Large intestine (tissue), 3 donors: ENCODE measurements at regions not wholly inside any gene's neighbourhood (a gene's known extent, or its start where the extent isn't known, plus 50 kb on each side); places are given as distances from the start of the nearest gene placed in this dataset.

Experiments
- DNase-seq, 2 donors: peaks; one replicate each; pipeline versions ENCODE4 v3.0.0 to v3.0.0-alpha.2; 2013
- H3K27ac ChIP-seq: one replicate; pipeline ENCODE4 v1.5.1; 2013; ENCODE audit warnings: low read length
- H3K27me3 ChIP-seq: 2 replicates; pipeline ENCODE4 v1.6.1; 2013; ENCODE audit warnings: low read length; ENCODE audit not compliant: control insufficient read depth, insufficient read depth
- H3K36me3 ChIP-seq: 2 replicates; pipeline ENCODE4 v1.6.1; 2013; ENCODE audit warnings: low read length; ENCODE audit not compliant: control insufficient read depth, insufficient read depth
- H3K4me1 ChIP-seq: one replicate; pipeline ENCODE4 v1.6.1; 2013; ENCODE audit warnings: low read length; ENCODE audit not compliant: control insufficient read depth, insufficient read depth
- H3K4me3 ChIP-seq: one replicate; pipeline ENCODE4 v1.5.1; 2013; ENCODE audit warnings: low read length
- H3K9me3 ChIP-seq: one replicate; pipeline ENCODE4 v1.6.1; 2013; ENCODE audit warnings: mild to moderate bottlenecking, low read depth, low read length, moderate library complexity; ENCODE audit not compliant: control insufficient read depth
- WGBS: methylation state at CpG from one replicate; pipeline ENCODE4 v1.1.5; 2013; ENCODE audit warnings: low lambda C conversion rate; ENCODE audit not compliant: insufficient coverage; 5-methylcytosine and 5-hydroxymethylcytosine counted together

DNA sequence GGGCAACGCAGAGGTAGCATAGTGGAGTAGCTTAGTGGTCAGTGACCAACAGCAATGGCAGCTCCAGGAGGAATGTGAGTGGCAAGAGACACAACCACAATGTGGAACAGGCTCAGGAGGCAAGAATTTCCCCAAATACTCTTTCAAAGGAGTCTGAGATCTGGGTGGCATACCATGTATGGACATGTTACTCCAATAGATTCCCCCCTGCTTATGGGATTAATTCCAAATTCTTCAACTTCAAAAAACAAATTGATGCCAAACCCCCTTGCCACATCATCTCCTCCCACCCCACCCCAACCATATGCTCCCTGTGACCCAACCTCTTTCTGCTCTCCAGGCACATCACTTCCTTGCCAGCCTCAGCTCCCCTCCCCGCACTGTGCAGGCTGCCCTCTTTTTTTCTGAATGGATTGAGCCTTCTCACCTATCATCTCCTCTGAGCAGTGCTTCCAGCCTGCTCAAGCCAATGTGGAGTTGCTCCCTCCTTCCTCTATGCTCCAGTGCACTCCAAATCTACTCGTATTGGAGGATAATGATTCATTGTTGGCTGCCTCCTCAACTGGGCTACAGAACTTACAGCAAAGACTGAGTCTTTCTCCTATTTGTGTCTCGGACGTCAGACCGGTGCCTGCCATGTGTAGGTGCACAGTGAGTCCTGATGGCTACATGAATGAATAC is 93.0 kb upstream of the CEP85L start:
- Histone ChIP-seq H3K4me1 (no peaks in the 10 kb centered on the region), H3K27me3 (no peaks in the 10 kb centered on the region), H3K9me3 (no peaks in the 10 kb centered on the region), H3K36me3 (no peaks in the 10 kb centered on the region), H3K4me3 (no peak overlapping the region), H3K27ac (no peak overlapping the region)
- no CpG with 5 or more reads among the region's 6 CpGs for WGBS
- no peak for DNase-seq

DNA sequence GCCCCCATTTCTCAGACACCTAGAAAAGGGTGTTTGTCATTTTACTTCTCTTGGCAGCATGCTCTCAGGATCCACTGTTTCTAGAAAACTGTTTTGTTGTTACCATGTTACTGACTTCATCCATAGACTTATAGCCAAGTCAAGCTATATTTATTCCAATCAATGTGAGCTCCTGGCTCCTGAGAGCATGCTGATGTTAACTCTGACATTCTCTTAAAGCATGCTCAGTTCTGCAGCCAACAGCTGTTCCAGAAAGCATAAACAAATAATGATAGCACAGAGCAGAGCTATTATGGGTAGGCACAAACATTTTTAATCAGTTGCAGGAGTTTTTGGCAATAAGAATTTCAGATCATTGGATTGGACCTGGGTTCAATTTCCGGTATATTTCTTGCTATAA is 92.4 kb upstream of the CEP85L start:
- no peaks in the 10 kb centered on the region for H3K27me3 ChIP-seq
- no peak for DNase-seq
- no peaks in the 10 kb centered on the region for H3K36me3 ChIP-seq
- WGBS: no CpG with 5 or more reads among the region's 1 CpG
- no peak overlapping the region for H3K27ac ChIP-seq
- no peak overlapping the region for H3K4me3 ChIP-seq
- no peaks in the 10 kb centered on the region for H3K9me3 ChIP-seq
- no peaks in the 10 kb centered on the region for H3K4me1 ChIP-seq

DNA sequence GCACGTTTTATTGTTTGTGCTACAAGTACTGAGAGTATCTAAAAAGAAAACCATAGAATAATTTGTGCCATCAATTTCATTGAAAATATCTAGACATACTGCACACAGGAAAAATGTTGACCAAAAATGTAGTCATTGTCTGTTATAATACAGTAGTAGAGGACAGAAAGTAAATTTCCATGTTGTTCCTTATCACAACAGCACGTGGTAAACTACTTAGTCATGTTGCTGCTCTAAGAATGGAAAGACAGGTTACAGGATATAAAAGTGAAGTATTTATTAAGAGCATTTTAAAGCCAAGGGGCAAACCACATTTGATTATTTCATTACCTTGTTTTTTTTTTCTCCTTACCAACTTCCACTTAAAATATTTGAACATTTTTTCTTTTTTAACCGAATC is 89.0 kb upstream of the CEP85L start:
- Histone ChIP-seq H3K27me3 (no peaks in the 10 kb centered on the region), H3K27ac (no peak overlapping the region), H3K36me3 (no peaks in the 10 kb centered on the region), H3K4me1 (no peaks in the 10 kb centered on the region), H3K4me3 (no peak overlapping the region), H3K9me3 (no peaks in the 10 kb centered on the region)
- no peak for DNase-seq
- 72% methylated on average over 2 of the region's 3 CpGs for WGBS

DNA sequence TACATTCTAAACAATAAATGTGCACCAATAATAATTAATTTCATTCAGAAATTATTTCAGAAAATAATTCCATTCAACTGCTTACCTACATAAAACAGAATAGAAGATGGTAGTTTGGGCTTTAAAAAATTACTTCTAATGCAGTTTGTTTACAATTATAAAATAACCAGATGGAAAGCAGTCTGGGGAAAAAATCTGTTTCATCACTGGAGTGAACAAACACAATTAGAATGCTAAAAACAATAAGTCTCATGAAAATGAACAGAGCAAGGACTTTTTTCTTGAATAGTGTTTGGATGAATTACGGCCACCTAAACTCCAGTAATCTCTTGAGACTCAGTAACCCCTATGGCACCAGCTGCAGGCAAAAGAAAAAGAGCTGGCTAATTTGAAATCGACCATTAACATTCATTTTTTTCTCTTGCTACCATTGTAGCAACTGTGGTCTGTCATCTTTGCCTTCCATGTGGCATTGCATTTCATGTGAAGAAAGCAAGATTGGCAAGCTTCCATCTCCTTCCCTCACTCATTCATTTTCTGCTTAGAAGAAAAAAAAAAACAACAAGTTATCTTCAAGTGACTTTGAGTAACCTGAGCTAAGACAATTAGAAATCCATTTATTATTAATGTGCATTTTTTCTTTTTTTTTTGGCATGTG is 88.4 kb upstream of the CEP85L start:
- Histone ChIP-seq H3K9me3 (no peaks in the 10 kb centered on the region), H3K27me3 (no peaks in the 10 kb centered on the region), H3K4me1 (no peaks in the 10 kb centered on the region), H3K36me3 (no peaks in the 10 kb centered on the region), H3K27ac (no peak overlapping the region), H3K4me3 (no peak overlapping the region)
- 83% methylated on average over 1 of the region's 2 CpGs for WGBS
- no peak for DNase-seq

DNA sequence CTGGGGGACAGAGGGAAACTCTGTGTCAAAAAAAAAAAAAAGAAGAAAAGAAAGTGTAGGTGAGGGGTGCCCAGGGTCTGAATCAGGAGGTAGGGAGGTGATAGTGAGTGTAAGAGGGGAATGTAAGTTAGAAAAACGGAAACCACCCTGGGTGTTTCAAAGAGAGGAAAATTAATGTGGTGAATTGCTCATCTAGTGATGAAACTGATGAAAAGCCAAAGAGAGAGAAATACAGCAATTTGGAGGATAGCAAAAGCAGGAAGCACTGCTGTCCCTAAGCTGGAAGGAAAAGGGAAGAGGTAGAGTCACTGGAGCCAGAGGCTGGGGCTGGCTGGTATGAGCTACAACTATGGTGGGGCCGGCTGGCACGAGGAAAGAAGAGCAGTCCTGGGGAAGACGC is 85.0 kb upstream of the CEP85L start:
- Histone ChIP-seq H3K4me1 (no peaks in the 10 kb centered on the region), H3K27me3 (no peaks in the 10 kb centered on the region)
- 80% methylated on average over 1 of the region's 4 CpGs for WGBS

DNA sequence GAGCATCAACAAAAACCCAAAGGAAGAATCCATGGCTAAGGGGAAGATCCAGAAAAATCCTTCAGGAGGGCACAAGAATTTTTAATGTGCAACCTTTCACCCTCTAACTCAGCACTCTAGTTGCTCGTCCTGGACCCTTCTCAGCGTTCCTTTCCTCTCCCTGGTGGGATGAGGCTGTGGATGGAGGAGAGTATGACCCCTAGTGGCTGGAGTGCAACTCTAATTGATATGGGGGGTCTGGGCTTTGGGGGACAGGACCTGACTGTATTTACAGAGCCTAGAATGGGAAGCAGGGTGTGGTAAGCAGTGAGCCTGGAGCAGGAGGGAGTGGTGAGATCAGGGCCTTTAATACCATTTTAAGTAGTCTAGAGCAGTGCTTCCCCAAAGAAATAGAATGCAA is 83.9 kb upstream of the CEP85L start:
- WGBS: 40% methylated on average over 1 of the region's 2 CpGs
- Histone ChIP-seq H3K27me3 (no peaks in the 10 kb centered on the region), H3K4me3 (no peak overlapping the region), H3K4me1 (no peaks in the 10 kb centered on the region), H3K27ac (no peak overlapping the region), H3K9me3 (no peaks in the 10 kb centered on the region), H3K36me3 (no peaks in the 10 kb centered on the region)
- no peak for DNase-seq

More for the DNA sequence above, 85.0 kb upstream of the CEP85L start:
- no peak for DNase-seq
- H3K27ac ChIP-seq: no peak overlapping the region
- no peaks in the 10 kb centered on the region for H3K9me3 ChIP-seq
- H3K36me3 ChIP-seq: no peaks in the 10 kb centered on the region
- no peak overlapping the region for H3K4me3 ChIP-seq

DNA sequence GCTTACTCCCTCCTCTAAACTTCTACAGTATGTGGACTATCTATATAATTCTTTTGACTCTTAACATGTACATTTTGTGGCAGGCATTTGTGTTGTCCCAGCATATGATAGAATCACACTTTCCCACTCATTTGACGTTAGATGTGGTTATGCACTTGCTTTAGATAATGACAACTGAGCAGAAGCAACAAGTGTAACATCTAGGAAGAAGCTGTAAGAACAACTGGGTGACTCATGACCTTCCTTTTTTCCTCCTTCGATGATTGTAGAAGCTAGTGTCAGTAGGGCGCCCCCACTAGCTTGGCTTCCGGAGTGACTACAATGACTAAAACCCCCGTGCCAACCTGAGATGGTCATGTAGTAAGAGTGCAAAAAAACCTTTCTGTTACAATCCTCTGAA is 74.6 kb upstream of the CEP85L start:
- no peak overlapping the region for H3K27ac ChIP-seq
- no peaks in the 10 kb centered on the region for H3K9me3 ChIP-seq
- DNase-seq: no peak
- WGBS: 100% methylated on average over 1 of the region's 5 CpGs
- no peaks in the 10 kb centered on the region for H3K27me3 ChIP-seq
- no peaks in the 10 kb centered on the region for H3K4me1 ChIP-seq
- no peak overlapping the region for H3K4me3 ChIP-seq
- no peaks in the 10 kb centered on the region for H3K36me3 ChIP-seq

DNA sequence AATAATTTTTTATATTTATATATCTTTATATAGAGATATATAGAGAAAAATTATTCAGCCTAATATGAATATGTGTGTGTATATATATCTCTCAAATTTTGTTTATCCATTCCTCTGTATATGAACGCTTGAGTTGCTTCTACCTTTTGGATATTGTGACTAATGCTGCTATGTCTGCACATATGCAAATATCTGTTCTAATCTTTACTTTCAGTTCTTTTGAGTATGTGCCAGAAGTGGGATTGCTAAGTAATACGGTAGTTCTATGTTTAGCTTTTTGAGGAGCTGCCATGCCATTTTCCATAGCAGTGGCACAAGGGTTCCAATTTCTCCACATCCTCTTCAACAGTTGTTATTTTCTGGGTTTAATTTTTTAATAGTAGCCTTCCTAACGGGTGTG is 72.8 kb upstream of the CEP85L start:
- H3K4me3 ChIP-seq: no peak overlapping the region
- H3K27ac ChIP-seq: no peak overlapping the region
- WGBS: 67% methylated on average over 1 of the region's 3 CpGs
- DNase-seq: no peak
- no peaks in the 10 kb centered on the region for H3K4me1 ChIP-seq
- H3K9me3 ChIP-seq: no peaks in the 10 kb centered on the region
- no peaks in the 10 kb centered on the region for H3K36me3 ChIP-seq
- no peaks in the 10 kb centered on the region for H3K27me3 ChIP-seq

DNA sequence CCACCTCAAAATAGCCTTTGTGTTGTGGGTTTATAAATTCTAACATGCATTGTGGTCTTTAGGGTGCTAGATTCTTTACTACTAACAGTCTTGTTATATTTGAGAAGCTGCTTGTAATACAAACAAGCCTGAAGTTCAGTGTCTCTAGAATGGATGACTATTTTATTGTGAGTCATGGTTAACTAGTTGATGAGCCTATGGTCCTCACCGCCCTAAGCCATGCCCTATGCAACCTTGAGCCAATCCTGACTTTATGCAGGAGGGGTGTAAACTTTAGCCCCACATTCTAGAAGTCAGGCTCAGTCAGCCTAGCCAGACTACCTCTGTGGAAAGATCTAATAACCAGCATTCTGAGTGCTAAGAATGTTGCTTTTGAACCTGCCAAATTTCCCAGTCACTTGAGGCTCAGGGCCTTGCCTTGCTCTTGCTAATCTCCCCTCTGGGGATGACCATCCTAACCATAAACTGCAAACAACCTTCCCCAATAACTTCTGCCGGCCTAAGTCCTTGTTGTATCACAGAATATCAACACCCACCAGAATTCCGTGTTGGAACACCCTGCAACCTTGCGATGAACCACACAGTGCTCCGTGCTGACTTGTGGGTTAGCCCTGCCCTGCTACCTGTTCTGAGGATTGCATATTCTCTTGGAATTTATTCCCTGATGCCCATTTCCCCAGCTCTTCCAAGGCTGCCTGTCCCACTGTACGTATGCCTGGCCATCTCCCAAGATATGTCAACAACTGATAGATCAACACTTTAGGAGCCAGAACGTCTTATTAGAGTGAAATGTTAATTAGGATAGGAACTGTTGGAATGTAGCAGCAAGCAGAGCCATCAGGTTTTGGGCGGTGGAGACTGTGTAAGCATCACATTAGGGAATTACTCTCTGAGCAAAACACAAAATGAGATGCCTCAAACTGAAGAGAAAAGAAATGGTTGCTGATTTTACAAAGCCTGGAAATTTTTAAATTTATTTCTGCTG is 71.7 kb upstream of the CEP85L start:
- Histone ChIP-seq H3K36me3 (no peaks in the 10 kb centered on the region), H3K27me3 (no peaks in the 10 kb centered on the region), H3K9me3 (no peaks in the 10 kb centered on the region), H3K27ac (no peak overlapping the region), H3K4me3 (no peak overlapping the region), H3K4me1 (no peaks in the 10 kb centered on the region)
- WGBS: no CpG with 5 or more reads among the region's 8 CpGs
- DNase-seq: no peak

DNA sequence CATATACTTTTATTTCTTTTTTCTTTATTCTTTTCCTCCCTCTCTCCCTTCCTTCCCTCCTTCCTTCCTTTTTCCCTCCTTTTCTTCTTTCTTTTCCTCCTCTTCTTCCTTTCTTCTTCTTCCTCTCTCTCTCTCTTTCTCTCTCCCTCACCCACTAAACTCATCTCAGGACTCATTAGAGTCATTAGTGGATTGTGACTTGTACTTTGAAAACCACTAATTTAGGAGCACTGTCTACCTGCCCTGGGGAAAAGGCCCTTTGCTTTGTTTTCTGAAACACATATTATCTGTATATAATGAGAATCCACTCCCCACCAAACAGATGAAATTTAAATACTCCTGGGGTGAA is 68.7 kb upstream of the CEP85L start:
- DNase-seq: no peak
- H3K27ac ChIP-seq: no peak overlapping the region
- no peak overlapping the region for H3K4me3 ChIP-seq
- H3K9me3 ChIP-seq: no peaks in the 10 kb centered on the region
- H3K4me1 ChIP-seq: no peaks in the 10 kb centered on the region
- H3K27me3 ChIP-seq: no peaks in the 10 kb centered on the region
- H3K36me3 ChIP-seq: no peaks in the 10 kb centered on the region
